H9 (cell line): ENCODE measurements at regions not wholly inside any gene's neighbourhood (a gene's known extent, or its start where the extent isn't known, plus 50 kb on each side); places are given as distances from the start of the nearest gene placed in this dataset.

Experiments used
- DNase-seq: peaks from one replicate; pipeline ENCODE4 v3.0.0-alpha.2; 2017
- H2AFZ ChIP-seq: one replicate; pipeline ENCODE4 v1.6.1; 2013; ENCODE audit warnings: mild to moderate bottlenecking, low read length, control low read depth, moderate library complexity
- H2AK5ac ChIP-seq: 2 replicates; pipeline ENCODE4 v1.6.1; 2013; ENCODE audit warnings: low read length, control low read depth, mixed read lengths; ENCODE audit not compliant: insufficient read length
- H2BK120ac ChIP-seq: one replicate; pipeline ENCODE4 v1.6.1; 2013; ENCODE audit warnings: low read depth, mild to moderate bottlenecking, low read length, control low read depth, inconsistent platforms; ENCODE audit not compliant: poor library complexity, severe bottlenecking
- H2BK12ac ChIP-seq: 2 replicates; pipeline ENCODE4 v1.6.1; 2013; ENCODE audit warnings: low read length, control low read depth, mixed read lengths, low read depth; ENCODE audit not compliant: insufficient read length
- H2BK15ac ChIP-seq: 2 replicates; pipeline ENCODE4 v1.6.1; 2013; ENCODE audit warnings: low read depth, low read length, control low read depth
- H2BK20ac ChIP-seq: one replicate; pipeline ENCODE4 v1.6.1; 2013; ENCODE audit warnings: low read depth, mild to moderate bottlenecking, low read length, control low read depth, inconsistent platforms; ENCODE audit not compliant: poor library complexity, severe bottlenecking
- H2BK5ac ChIP-seq: 2 replicates; pipeline ENCODE4 v1.6.1; 2013; ENCODE audit warnings: low read length, control low read depth, mixed read lengths; ENCODE audit not compliant: insufficient read length
- H3K14ac ChIP-seq: 2 replicates; pipeline ENCODE4 v1.6.1; 2013; ENCODE audit warnings: low read length, control low read depth; ENCODE audit not compliant: insufficient read depth
- H3K18ac ChIP-seq: 2 replicates; pipeline ENCODE4 v1.6.1; 2013; ENCODE audit warnings: low read depth, mild to moderate bottlenecking, mixed read lengths, low read length, control low read depth; ENCODE audit not compliant: insufficient read length
- H3K23ac ChIP-seq: 2 replicates; pipeline ENCODE4 v1.6.1; 2013; ENCODE audit warnings: low read length, control low read depth, mixed read lengths, low read depth; ENCODE audit not compliant: insufficient read length
- H3K23me2 ChIP-seq: 2 replicates; pipeline ENCODE4 v1.6.1; 2013; ENCODE audit warnings: low read depth, mild to moderate bottlenecking, mixed read lengths, low read length, control low read depth; ENCODE audit not compliant: insufficient read length, poor library complexity, severe bottlenecking
- H3K27ac ChIP-seq: 2 replicates; pipeline ENCODE4 v1.5.1; 2013; ENCODE audit warnings: low read length, control low read depth, mixed read lengths, low read depth; ENCODE audit not compliant: insufficient read length
- H3K27me3 ChIP-seq: 2 replicates; pipeline ENCODE4 v1.6.1; 2013; ENCODE audit warnings: low read length, control low read depth, inconsistent platforms; ENCODE audit not compliant: insufficient read depth
- H3K4ac ChIP-seq: 2 replicates; pipeline ENCODE4 v1.6.1; 2013; ENCODE audit warnings: low read depth, mild to moderate bottlenecking, control low read depth, inconsistent platforms, low read length, moderate library complexity
- H3K4me1 ChIP-seq: 2 replicates; pipeline ENCODE4 v1.6.1; 2013; ENCODE audit warnings: low read length, control low read depth, inconsistent platforms; ENCODE audit not compliant: insufficient read depth
- H3K4me2 ChIP-seq: 2 replicates; pipeline ENCODE4 v1.6.1; 2013; ENCODE audit warnings: low read length, control low read depth, mixed read lengths; ENCODE audit not compliant: insufficient read length, insufficient read depth
- H3K56ac ChIP-seq: 2 replicates; pipeline ENCODE4 v1.6.1; 2013; ENCODE audit warnings: low read depth, mild to moderate bottlenecking, mixed read lengths, low read length, control low read depth; ENCODE audit not compliant: insufficient read length
- H3K79me1 ChIP-seq: 2 replicates; pipeline ENCODE4 v1.6.1; 2013; ENCODE audit warnings: low read depth, mild to moderate bottlenecking, moderate library complexity, low read length, control low read depth, inconsistent platforms; ENCODE audit not compliant: insufficient read depth, poor library complexity, severe bottlenecking
- H3K79me2 ChIP-seq: 2 replicates; pipeline ENCODE4 v1.6.1; 2013; ENCODE audit warnings: low read length, control low read depth, inconsistent platforms; ENCODE audit not compliant: insufficient read depth
- H3K9ac ChIP-seq: 2 replicates; pipeline ENCODE4 v1.6.1; 2013; ENCODE audit warnings: low read length, control low read depth, mixed read lengths; ENCODE audit not compliant: insufficient read length; ENCODE audit errors: extremely low read depth
- H3K9me3 ChIP-seq: one replicate; pipeline ENCODE4 v1.6.1; 2013; ENCODE audit warnings: low read depth, low read length, inconsistent platforms; ENCODE audit not compliant: control insufficient read depth
- H3T11ph ChIP-seq: one replicate; pipeline ENCODE4 v1.6.1; 2013; ENCODE audit warnings: mild to moderate bottlenecking, low read length, control low read depth, inconsistent platforms
- H4K20me1 ChIP-seq: one replicate; pipeline ENCODE4 v1.6.1; 2013; ENCODE audit not compliant: control insufficient read depth, insufficient read length, insufficient read depth
- H4K5ac ChIP-seq: 2 replicates; pipeline ENCODE4 v1.6.1; 2013; ENCODE audit warnings: low read depth, mild to moderate bottlenecking, mixed read lengths, low read length, control low read depth; ENCODE audit not compliant: insufficient read length
- H4K8ac ChIP-seq: replicated peaks from 2 replicates; pipeline ENCODE4 v1.6.1; 2013; ENCODE audit warnings: low read length, control low read depth, mixed read lengths, low read depth; ENCODE audit not compliant: insufficient read length
- H4K91ac ChIP-seq: 2 replicates; pipeline ENCODE4 v1.6.1; 2013; ENCODE audit warnings: low read depth, mild to moderate bottlenecking, moderate library complexity, mixed read lengths, low read length, control low read depth; ENCODE audit not compliant: insufficient read length
- H3K27ac Mint-ChIP-seq, 3 experiments: 2 replicates in 2 of 3; 3 replicates in 1 of 3; pipeline ENCODE4 v1.8.0; 2020 to 2021; ENCODE audit warnings: mixed read lengths in 3 of 3, mild to moderate bottlenecking in 1 of 3, moderate library complexity in 1 of 3
- H3K27me3 Mint-ChIP-seq: 2 replicates; pipeline ENCODE4 v1.8.0; 2021; ENCODE audit warnings: low read depth, mild to moderate bottlenecking, moderate library complexity, mixed read lengths
- H3K36me3 Mint-ChIP-seq, 3 experiments: 2 replicates in 2 of 3; 3 replicates in 1 of 3; pipeline ENCODE4 v1.8.0; 2020 to 2021; ENCODE audit warnings: low read depth in 3 of 3, mixed read lengths in 3 of 3; ENCODE audit not compliant: insufficient read depth in 1 of 3
- H3K4me1 Mint-ChIP-seq, 2 experiments: 2 replicates each; pipeline ENCODE4 v1.8.0; 2020; ENCODE audit warnings: mixed read lengths in 2 of 2
- H3K4me3 Mint-ChIP-seq, 2 experiments: 2 replicates in 1 of 2; 3 replicates in 1 of 2; pipeline ENCODE4 v1.8.0; 2020 to 2021; ENCODE audit warnings: mild to moderate bottlenecking in 2 of 2, mixed read lengths in 2 of 2, moderate library complexity in 1 of 2
- H3K9me3 Mint-ChIP-seq, 2 experiments: 2 replicates in 1 of 2; 3 replicates in 1 of 2; pipeline ENCODE4 v1.8.0; 2020; ENCODE audit warnings: mild to moderate bottlenecking in 2 of 2, mixed read lengths in 2 of 2, moderate library complexity in 1 of 2
- CTCF ChIP-seq: fragments of 200-600 bp; sonication (generic); conservative IDR thresholded peaks from 3 replicates; pipeline ENCODE4 v1.8.0; 2021; ENCODE audit warnings: antibody characterized with exemption, mild to moderate bottlenecking
- WGBS: extraction: QIAGEN DNeasy Blood & Tissue Kit; methylation state at CpG from one replicate; pipeline ENCODE4 v1.1.7; 2013; ENCODE audit warnings: missing lambda C conversion rate, low lambda C conversion rate, mixed read lengths; ENCODE audit not compliant: insufficient read length; ENCODE audit errors: extremely low coverage; 5-methylcytosine and 5-hydroxymethylcytosine counted together

- Histone ChIP-seq H4K8ac (no peak overlapping the region), H2BK20ac (no peak overlapping the region), H3T11ph (no peak overlapping the region), H2BK120ac (no peak overlapping the region), H4K5ac (no peak overlapping the region), H3K23ac (no peak overlapping the region), H3K56ac (no peak overlapping the region), H4K91ac (no peak overlapping the region), H2AK5ac (no peak overlapping the region), H3K9ac (no peak overlapping the region), H3K14ac (no peak overlapping the region), H3K9me3 (no peaks in the 10 kb centered on the region), H4K20me1 (no peaks in the 10 kb centered on the region), H3K4ac (no peak overlapping the region), H2BK12ac (no peak overlapping the region), H3K4me2 (no peak overlapping the region), H3K18ac (no peak overlapping the region), H2BK5ac (no peak overlapping the region), H3K23me2 (no peaks in the 10 kb centered on the region), H3K79me2 (no peaks in the 10 kb centered on the region), H3K79me1 (no peaks in the 10 kb centered on the region), H3K4me1 (no peaks in the 10 kb centered on the region), H2AFZ (no peak overlapping the region), H3K27me3 (no peaks in the 10 kb centered on the region), H3K27ac (no peak overlapping the region), H2BK15ac (no peak overlapping the region)
- no peak for TF ChIP-seq CTCF
- H3K4me1 Mint-ChIP-seq, result no peaks in the 10 kb centered on the region
- peaks cover 2 to 21% (median 7%) of the 10 kb centered on the region in 3 experiments; a peak in 5 of 7 replicates for H3K36me3 Mint-ChIP-seq
- WGBS, result no CpG with 5 or more reads among the region's 2 CpGs
- peaks cover 10 to 17% of the 10 kb centered on the region in 2 experiments for H3K9me3 Mint-ChIP-seq
- H3K4me3 Mint-ChIP-seq, result no peak overlapping the region
- no peaks in the 10 kb centered on the region for H3K27me3 Mint-ChIP-seq
- no peak overlapping the region for H3K27ac Mint-ChIP-seq
- no peak for DNase-seq
Observed at GRCh38 chr7:16234493-16235146, 186.7 kb downstream of the CRPPA start.
